ENCODE measurements at regions not wholly inside any gene's neighbourhood (a gene's known extent, or its start where the extent isn't known, plus 50 kb on each side); places are given as distances from the start of the nearest gene placed in this dataset.

DNA sequence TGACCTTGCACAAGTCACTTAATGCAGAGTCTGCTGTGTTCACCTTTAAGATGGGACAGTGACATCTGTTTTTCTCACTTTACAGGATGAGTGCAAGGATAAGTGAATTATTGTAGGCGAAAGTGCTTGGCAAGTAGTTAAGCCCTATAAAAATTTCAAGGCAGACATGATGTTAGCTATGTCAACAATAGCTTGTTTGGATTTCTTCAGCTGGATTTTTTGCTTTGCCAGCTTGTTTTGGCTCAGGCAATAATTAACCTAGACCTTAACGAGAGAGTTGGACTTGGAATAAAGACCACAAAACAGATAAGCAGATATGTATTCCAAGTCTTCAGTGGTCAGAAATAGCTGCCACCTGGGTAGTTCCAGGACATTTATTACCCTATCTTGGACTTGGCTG lies 255.2 kb downstream of the ARL4A start:
- Mint-ChIP-seq H3K27ac (no peak overlapping the region), H3K27me3 (ENCODE audit: insufficient read depth) (no peaks in the 10 kb centered on the region), H3K4me3 (no peak overlapping the region), H3K36me3 (ENCODE audit: low read depth) (no peaks in the 10 kb centered on the region), H3K4me1 (ENCODE audit: low read depth) (no peaks in the 10 kb centered on the region), H3K9me3 (no peaks in the 10 kb centered on the region)
- no peak for DNase-seq (ENCODE audit: low spot score)
- intact Hi-C loops (cut with micrococcal nuclease): no loop called here

DNA sequence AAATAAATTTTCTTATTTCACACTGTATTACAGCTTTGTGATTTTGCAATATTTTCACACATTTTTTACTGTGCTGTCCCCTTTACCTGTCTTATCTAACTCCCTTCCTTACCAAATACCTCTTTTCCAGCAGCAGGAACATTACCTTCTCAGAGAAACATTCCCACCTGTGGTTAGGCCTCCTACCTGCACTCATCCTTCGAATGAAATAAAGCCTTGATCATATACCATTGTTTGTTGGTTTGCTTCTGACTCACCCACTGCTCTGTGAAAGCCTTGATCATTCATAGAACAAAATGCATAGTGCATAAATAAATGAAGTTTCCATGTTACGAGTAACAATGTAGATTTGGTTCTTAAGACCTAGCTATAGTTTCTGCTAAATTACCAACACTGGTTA lies 256.3 kb downstream of the ARL4A start:
- no peaks in the 10 kb centered on the region for H3K4me1 Mint-ChIP-seq (ENCODE audit: low read depth)
- H3K4me3 Mint-ChIP-seq: no peak overlapping the region
- DNase-seq (ENCODE audit: low spot score): no peak
- H3K36me3 Mint-ChIP-seq (ENCODE audit: low read depth): no peaks in the 10 kb centered on the region
- H3K9me3 Mint-ChIP-seq: no peaks in the 10 kb centered on the region
- H3K27me3 Mint-ChIP-seq (ENCODE audit: insufficient read depth): no peaks in the 10 kb centered on the region
- no peak overlapping the region for H3K27ac Mint-ChIP-seq
- intact Hi-C loops (cut with micrococcal nuclease): no loop called here

DNA sequence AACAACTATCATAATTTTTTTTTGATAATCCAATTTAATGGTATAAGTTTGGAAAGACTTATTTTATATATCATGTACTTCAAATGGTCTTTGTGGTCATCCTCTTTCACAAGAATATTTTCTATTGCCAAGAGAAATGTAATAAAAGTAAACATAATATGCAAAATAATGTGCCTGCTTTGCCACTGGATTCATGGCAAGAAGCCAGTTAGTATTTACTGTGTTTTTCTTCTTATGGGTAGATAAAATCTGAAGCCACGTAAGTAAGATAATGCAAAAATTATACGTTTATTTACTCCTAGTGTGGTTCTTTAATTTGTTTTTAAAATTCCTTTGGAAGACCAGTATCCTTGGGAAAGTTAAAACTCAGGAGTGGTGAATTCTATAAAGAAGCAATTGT lies 258.5 kb downstream of the ARL4A start:
- Mint-ChIP-seq H3K27me3 (ENCODE audit: insufficient read depth) (no peaks in the 10 kb centered on the region), H3K4me1 (ENCODE audit: low read depth) (no peaks in the 10 kb centered on the region), H3K36me3 (ENCODE audit: low read depth) (no peaks in the 10 kb centered on the region), H3K27ac (no peak overlapping the region), H3K4me3 (no peak overlapping the region), H3K9me3 (no peaks in the 10 kb centered on the region)
- intact Hi-C loops (cut with micrococcal nuclease): no loop called here
- no peak for DNase-seq (ENCODE audit: low spot score)

DNA sequence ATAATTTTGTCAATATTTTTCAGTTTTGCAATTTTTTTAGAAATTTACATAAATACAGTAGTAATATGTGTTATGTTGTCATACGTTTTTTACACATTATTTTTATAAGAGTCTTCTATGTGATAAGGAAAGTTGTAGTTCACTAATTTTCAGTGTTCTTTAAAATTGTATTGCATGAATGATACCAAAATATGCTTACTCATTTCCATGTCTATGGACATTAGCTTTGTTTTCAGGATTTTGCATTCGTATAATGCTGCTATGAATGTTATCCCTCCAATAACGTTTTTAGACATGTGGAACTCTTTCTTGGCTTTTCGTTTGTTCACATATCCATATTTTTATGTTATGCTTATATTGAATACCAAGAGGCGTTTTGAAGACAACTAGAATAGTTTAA lies 260.0 kb downstream of the ARL4A start:
- no peak for DNase-seq (ENCODE audit: low spot score)
- no peak overlapping the region for H3K4me3 Mint-ChIP-seq
- no peaks in the 10 kb centered on the region for H3K27me3 Mint-ChIP-seq (ENCODE audit: insufficient read depth)
- no peaks in the 10 kb centered on the region for H3K9me3 Mint-ChIP-seq
- H3K4me1 Mint-ChIP-seq (ENCODE audit: low read depth): no peaks in the 10 kb centered on the region
- H3K27ac Mint-ChIP-seq: no peak overlapping the region
- H3K36me3 Mint-ChIP-seq (ENCODE audit: low read depth): no peaks in the 10 kb centered on the region
- intact Hi-C loops (cut with micrococcal nuclease): no loop called here

DNA sequence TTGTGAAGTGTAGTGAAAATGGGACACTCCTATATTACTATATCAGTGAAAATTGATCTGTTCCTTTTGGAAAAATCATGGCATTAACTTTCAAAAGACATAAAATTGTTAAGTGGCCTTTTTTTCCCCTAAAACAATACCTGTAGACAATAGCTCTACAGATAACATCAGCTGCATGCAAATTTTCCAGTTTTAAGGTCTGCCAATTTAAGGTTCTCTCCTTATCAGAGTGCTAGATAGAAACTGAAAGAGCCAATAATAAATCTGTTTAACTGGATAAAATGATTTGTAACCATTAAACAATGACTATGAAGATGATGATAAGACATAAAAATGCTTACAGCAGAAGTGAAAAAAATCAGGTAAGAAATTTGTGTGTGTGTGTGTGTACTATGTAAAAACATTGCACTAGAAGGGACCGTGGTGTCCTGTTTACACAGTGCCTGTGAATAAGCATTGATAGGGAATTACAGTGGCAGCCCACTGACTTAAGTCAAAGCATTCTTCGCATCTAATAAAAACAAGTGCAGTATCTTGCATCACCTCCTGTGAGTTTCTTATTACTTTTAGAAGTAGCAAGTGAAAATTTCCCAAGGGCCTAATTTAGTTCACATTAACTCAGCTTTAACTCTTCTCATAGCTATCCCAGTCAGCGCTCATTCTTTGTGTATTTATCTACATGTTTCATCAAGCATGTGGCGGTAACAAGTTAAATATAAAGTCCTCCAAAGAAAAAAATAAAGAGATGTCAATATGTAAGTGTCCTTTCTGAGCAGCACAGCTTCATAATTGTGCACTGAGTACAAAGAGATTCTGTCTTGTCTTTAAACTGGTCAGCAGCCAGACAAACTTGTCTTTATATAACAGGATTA lies 261.9 kb downstream of the ARL4A start:
- H3K4me1 Mint-ChIP-seq (ENCODE audit: low read depth): no peaks in the 10 kb centered on the region
- H3K27ac Mint-ChIP-seq: no peak overlapping the region
- H3K9me3 Mint-ChIP-seq: no peaks in the 10 kb centered on the region

DNA sequence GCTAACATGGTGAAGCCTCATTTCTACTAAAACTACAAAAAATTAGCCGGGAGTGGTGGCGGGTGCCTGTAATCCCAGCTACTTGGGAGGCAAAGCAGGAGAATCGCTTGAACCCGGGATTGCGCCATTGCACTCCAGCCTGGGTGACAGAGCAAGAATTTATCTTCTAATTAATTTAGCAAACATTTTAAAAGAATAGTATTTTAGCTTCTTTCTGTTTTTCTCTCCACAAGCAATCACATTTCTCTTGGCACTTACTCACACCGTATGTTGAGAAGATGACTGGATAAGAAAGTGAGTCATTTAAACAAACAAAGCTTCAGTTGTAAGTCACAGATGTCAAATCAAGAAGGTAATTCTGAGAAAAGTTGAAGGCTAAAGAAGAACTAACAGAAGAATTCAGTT lies 264.0 kb downstream of the ARL4A start:
- intact Hi-C loops (cut with micrococcal nuclease): no loop called here

More for the DNA sequence above, 261.9 kb downstream of the ARL4A start:
- no peaks in the 10 kb centered on the region for H3K36me3 Mint-ChIP-seq (ENCODE audit: low read depth)
- peaks cover 2% of the 10 kb centered on the region for H3K27me3 Mint-ChIP-seq (ENCODE audit: insufficient read depth)
- H3K4me3 Mint-ChIP-seq: no peak overlapping the region
- intact Hi-C loops (cut with micrococcal nuclease): no loop called here
- DNase-seq (ENCODE audit: low spot score): no peak

DNA sequence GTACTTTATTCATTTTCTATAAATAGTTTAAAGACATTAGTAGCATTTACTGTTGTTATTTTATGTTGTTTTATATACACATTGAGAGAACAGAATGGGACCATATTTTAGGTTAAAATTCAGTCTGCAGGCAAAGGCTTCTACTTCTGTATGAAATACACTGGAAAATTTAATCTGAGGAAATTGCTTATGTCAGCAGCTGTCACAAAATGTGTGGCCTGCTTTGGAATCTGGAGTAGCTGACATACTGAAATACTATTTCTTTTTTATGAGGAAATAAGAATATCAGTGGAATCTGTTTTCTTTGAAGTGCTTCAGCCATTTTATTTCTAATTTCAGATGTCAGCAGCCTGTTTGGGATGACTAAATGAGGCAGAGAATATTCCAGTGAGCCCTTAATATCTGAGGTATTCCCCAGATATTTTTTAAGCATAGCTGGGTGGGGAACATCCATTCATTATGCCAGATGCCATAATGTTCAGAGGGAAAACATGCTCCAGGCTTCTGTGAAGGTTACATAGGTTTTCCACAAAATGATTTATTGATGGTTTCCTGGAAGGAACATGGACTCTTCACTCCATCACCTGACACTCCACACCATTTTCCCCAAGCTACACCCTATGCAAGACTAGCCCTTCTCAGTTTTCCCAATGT lies 267.1 kb downstream of the ARL4A start:
- DNase-seq (ENCODE audit: low spot score): no peak
- H3K4me1 Mint-ChIP-seq (ENCODE audit: low read depth): no peaks in the 10 kb centered on the region
- H3K27me3 Mint-ChIP-seq (ENCODE audit: insufficient read depth): peaks cover 2% of the 10 kb centered on the region
- H3K4me3 Mint-ChIP-seq: no peak overlapping the region
- intact Hi-C loops (cut with micrococcal nuclease): no loop called here
- no peaks in the 10 kb centered on the region for H3K36me3 Mint-ChIP-seq (ENCODE audit: low read depth)
- no peaks in the 10 kb centered on the region for H3K9me3 Mint-ChIP-seq
- no peak overlapping the region for H3K27ac Mint-ChIP-seq

More for the DNA sequence above, 264.0 kb downstream of the ARL4A start:
- no peaks in the 10 kb centered on the region for H3K9me3 Mint-ChIP-seq
- peaks cover 2% of the 10 kb centered on the region for H3K27me3 Mint-ChIP-seq (ENCODE audit: insufficient read depth)
- H3K27ac Mint-ChIP-seq: no peak overlapping the region
- no peak for DNase-seq (ENCODE audit: low spot score)
- H3K4me3 Mint-ChIP-seq: no peak overlapping the region
- H3K4me1 Mint-ChIP-seq (ENCODE audit: low read depth): no peaks in the 10 kb centered on the region
- no peaks in the 10 kb centered on the region for H3K36me3 Mint-ChIP-seq (ENCODE audit: low read depth)

DNA sequence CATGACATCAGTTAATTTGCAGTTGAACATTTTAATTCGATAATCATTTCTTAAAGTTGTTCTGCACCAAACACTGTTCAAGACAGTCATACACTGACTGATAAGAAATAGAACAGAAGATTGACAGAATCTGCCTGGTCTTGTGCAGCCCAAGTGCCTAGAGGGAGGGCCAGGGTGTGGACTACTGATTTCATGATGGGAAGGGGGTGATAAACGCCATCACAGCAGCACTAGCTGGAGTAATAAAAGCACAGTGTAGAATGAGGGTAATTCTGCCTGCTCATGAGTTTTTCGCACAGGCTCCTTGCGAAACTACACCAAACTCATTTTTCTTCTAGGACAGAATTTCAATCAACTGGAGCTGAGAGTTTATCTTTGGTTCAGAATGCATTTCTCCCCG lies 270.1 kb downstream of the ARL4A start:
- intact Hi-C loops (cut with micrococcal nuclease): no loop called here

DNA sequence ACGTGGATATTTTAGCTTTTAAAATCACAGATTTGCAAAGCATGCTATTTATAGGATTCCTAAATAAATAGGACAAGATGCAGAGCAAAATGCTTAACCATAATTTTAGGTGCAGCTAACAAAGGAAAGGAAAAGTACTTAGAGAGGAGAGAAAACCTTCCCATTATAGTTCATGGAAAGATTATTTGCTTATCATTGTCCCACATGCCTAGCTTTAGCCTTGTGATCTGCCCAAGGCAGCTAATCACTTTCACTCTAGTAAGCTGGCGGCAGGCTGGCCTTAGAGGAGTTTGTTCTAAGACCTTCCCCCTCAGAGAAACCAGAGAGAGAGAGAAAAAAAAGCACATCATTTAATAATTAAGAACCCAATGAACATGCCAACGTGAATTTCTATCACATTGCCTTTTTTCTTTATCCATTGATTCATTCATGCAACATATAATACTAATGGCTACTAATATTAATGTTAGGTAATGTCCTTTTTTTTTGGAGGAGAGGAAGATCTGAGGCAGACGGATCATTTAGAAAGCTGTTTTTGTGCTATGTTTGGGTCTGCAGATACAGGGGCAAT lies 274.6 kb downstream of the ARL4A start:
- peaks cover 4% of the 10 kb centered on the region for H3K27me3 Mint-ChIP-seq (ENCODE audit: insufficient read depth)
- no peak for DNase-seq (ENCODE audit: low spot score)
- H3K4me1 Mint-ChIP-seq (ENCODE audit: low read depth): no peaks in the 10 kb centered on the region
- H3K4me3 Mint-ChIP-seq: no peak overlapping the region
- H3K27ac Mint-ChIP-seq: no peak overlapping the region
- no peaks in the 10 kb centered on the region for H3K36me3 Mint-ChIP-seq (ENCODE audit: low read depth)
- intact Hi-C loops (cut with micrococcal nuclease): no loop called here
- H3K9me3 Mint-ChIP-seq: no peaks in the 10 kb centered on the region

More for the DNA sequence above, 270.1 kb downstream of the ARL4A start:
- Mint-ChIP-seq H3K9me3 (no peaks in the 10 kb centered on the region), H3K36me3 (ENCODE audit: low read depth) (no peaks in the 10 kb centered on the region), H3K27ac (no peak overlapping the region), H3K27me3 (ENCODE audit: insufficient read depth) (peaks cover 2% of the 10 kb centered on the region), H3K4me1 (ENCODE audit: low read depth) (no peaks in the 10 kb centered on the region), H3K4me3 (no peak overlapping the region)
- no peak for DNase-seq (ENCODE audit: low spot score)

DNA sequence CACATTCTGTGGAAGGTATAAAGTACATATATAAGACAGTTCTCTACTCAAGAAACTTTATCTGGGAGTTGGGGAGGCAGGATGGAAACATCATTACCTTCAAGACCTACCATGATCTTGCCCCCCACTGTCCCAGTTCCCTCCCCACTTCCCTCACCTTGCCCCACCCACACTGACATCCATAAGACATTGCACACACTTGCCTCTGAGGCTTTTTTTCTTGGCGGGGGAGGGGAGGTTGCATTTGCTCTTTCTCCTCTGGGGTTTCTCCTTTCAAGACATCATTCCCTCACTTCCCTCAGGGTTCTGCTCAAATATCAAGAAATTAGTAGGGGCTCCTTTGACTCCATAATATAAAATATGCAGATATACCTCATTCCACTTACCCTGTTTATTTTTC lies 276.0 kb downstream of the ARL4A start:
- intact Hi-C loops (cut with micrococcal nuclease): no loop called here
- no peak overlapping the region for H3K4me3 Mint-ChIP-seq
- peaks cover 4% of the 10 kb centered on the region for H3K27me3 Mint-ChIP-seq (ENCODE audit: insufficient read depth)
- no peak for DNase-seq (ENCODE audit: low spot score)
- no peaks in the 10 kb centered on the region for H3K4me1 Mint-ChIP-seq (ENCODE audit: low read depth)
- no peaks in the 10 kb centered on the region for H3K9me3 Mint-ChIP-seq
- H3K36me3 Mint-ChIP-seq (ENCODE audit: low read depth): no peaks in the 10 kb centered on the region
- no peak overlapping the region for H3K27ac Mint-ChIP-seq

DNA sequence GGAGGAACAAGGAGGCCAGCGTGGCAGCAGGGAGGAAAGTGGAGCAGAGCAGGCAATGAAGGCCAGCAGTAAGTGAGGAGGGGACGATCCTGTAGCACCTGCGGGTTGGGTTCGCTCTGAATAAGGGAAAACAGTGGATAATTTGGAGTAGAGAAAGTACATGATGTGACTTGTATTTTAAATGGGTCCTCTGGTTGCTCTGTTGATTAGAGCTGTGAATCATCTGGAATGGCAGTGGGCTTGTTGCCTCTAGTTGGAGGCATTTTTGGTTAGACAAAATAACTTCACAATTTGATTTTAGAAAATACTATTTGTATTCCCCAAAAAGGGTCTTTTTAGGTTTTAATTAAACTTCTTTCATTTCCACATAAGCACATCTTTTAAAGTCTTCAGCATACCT lies 277.4 kb downstream of the ARL4A start:
- H3K4me1 Mint-ChIP-seq (ENCODE audit: low read depth): no peaks in the 10 kb centered on the region
- H3K36me3 Mint-ChIP-seq (ENCODE audit: low read depth): no peaks in the 10 kb centered on the region
- no peak overlapping the region for H3K27ac Mint-ChIP-seq
- peaks cover 4% of the 10 kb centered on the region for H3K27me3 Mint-ChIP-seq (ENCODE audit: insufficient read depth)
- H3K4me3 Mint-ChIP-seq: no peak overlapping the region
- H3K9me3 Mint-ChIP-seq: no peaks in the 10 kb centered on the region
- DNase-seq (ENCODE audit: low spot score): no peak
- intact Hi-C loops (cut with micrococcal nuclease): no loop called here

DNA sequence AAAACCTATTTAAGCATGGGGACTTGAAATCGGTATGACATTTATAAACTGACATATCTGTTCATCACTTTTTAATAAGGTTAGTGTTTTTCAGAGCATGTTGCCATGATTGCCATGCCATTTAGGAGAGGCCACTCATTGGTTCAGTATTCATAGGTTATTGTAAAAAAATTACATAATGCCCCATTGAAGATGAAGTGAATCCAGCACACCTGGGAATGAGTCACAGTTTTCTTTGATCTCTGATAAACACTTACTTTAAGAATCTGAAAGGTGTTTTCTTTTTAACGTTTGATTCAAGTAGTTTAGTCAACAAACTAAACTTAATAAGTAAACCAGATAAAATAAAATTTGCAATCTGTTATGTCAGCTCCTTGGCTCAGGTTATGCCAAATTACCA lies 278.3 kb downstream of the ARL4A start:
- no peak for DNase-seq (ENCODE audit: low spot score)
- Mint-ChIP-seq H3K4me1 (ENCODE audit: low read depth) (no peaks in the 10 kb centered on the region), H3K4me3 (no peak overlapping the region), H3K27me3 (ENCODE audit: insufficient read depth) (peaks cover 4% of the 10 kb centered on the region), H3K36me3 (ENCODE audit: low read depth) (no peaks in the 10 kb centered on the region), H3K9me3 (no peaks in the 10 kb centered on the region), H3K27ac (no peak overlapping the region)
- intact Hi-C loops (cut with micrococcal nuclease): no loop called here

DNA sequence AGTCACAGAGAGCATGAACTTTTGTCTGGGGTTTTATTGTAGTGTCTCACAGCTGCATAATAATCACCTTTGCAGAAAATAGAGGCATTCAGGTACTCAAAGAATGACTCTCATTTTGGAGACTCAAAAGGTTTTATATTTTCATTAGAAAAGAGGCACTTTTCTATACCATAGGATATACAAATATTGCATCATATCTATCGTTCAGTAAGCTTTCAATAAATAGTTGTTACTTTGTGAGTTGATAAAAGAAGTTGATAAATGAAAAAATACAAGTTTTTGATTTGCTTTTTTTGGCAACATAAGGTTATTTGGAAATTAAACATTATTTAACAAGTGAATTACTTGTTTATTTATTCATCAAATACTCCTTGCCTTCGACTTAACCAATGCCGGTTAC lies 279.9 kb downstream of the ARL4A start:
- Mint-ChIP-seq H3K36me3 (ENCODE audit: low read depth) (no peaks in the 10 kb centered on the region), H3K27me3 (ENCODE audit: insufficient read depth) (peaks cover 4% of the 10 kb centered on the region), H3K27ac (no peak overlapping the region), H3K4me1 (ENCODE audit: low read depth) (no peaks in the 10 kb centered on the region), H3K9me3 (no peaks in the 10 kb centered on the region), H3K4me3 (no peak overlapping the region)
- no peak for DNase-seq (ENCODE audit: low spot score)
- intact Hi-C loops (cut with micrococcal nuclease): no loop called here
